DLD1 (cell line): ENCODE measurements at regions not wholly inside any gene's neighbourhood (a gene's known extent, or its start where the extent isn't known, plus 50 kb on each side); places are given as distances from the start of the nearest gene placed in this dataset.
"Not testable (repeated sequence)": the region's sequence is repeated elsewhere in the genome, so short reads cannot be mapped to it uniquely, and the experiment has no call there.

Experiments
- in situ Hi-C: cut with HindIII; loops from 2 replicates; pipeline ENCODE4 v1.10.0; 2017; ENCODE audit warnings: low sequenced_read_pairs

GRCh38 chr2:192407692-192408091 lies 213.0 kb upstream of the TMEFF2 start:
- in situ Hi-C loops = no loop called here

- in situ Hi-C loops = no loop called here
Observed at GRCh38 chr2:192398236-192398635, 203.5 kb upstream of the TMEFF2 start.

GRCh38 chr2:192394605-192395004 lies 199.9 kb upstream of the TMEFF2 start:
- in situ Hi-C loops = no loop called here

- in situ Hi-C loops = no loop called here
Observed at GRCh38 chr2:192391041-192391440, 196.3 kb upstream of the TMEFF2 start.

GRCh38 chr2:192390401-192390800 lies 195.7 kb upstream of the TMEFF2 start:
- in situ Hi-C loops = no loop called here

- in situ Hi-C loops = not testable (repeated sequence)
Observed at GRCh38 chr2:192384191-192384590, 189.5 kb upstream of the TMEFF2 start.

- in situ Hi-C loops = no loop called here
Observed at GRCh38 chr2:192381082-192381481, 186.3 kb upstream of the TMEFF2 start.

- in situ Hi-C loops = no loop called here
Observed at GRCh38 chr2:192379736-192380135, 185.0 kb upstream of the TMEFF2 start.

GRCh38 chr2:192377173-192377572 lies 182.4 kb upstream of the TMEFF2 start:
- in situ Hi-C loops = no loop called here

- in situ Hi-C loops = no loop called here
Observed at GRCh38 chr2:192373754-192374153, 179.0 kb upstream of the TMEFF2 start.

- in situ Hi-C loops = no loop called here
Observed at GRCh38 chr2:192373221-192373620, 178.5 kb upstream of the TMEFF2 start.

- in situ Hi-C loops = no loop called here
Observed at GRCh38 chr2:192369969-192370368, 175.2 kb upstream of the TMEFF2 start.

- in situ Hi-C loops = no loop called here
Observed at GRCh38 chr2:192357217-192357616, 162.5 kb upstream of the TMEFF2 start.

GRCh38 chr2:192354512-192355244 lies 159.9 kb upstream of the TMEFF2 start:
- in situ Hi-C loops = no loop called here

GRCh38 chr2:192347542-192347941 lies 152.8 kb upstream of the TMEFF2 start:
- in situ Hi-C loops = no loop called here

- in situ Hi-C loops = no loop called here
Observed at GRCh38 chr2:192345287-192345686, 150.6 kb upstream of the TMEFF2 start.

- in situ Hi-C loops = no loop called here
Observed at GRCh38 chr2:192333642-192334041, 138.9 kb upstream of the TMEFF2 start.

- in situ Hi-C loops = no loop called here
Observed at GRCh38 chr2:192328297-192328696, 133.6 kb upstream of the TMEFF2 start.

GRCh38 chr2:192327576-192327975 lies 132.8 kb upstream of the TMEFF2 start:
- in situ Hi-C loops = no loop called here

- in situ Hi-C loops = no loop called here
Observed at GRCh38 chr2:192315543-192315942, 120.8 kb upstream of the TMEFF2 start.

- in situ Hi-C loops = no loop called here
Observed at GRCh38 chr2:192314800-192315481, 120.2 kb upstream of the TMEFF2 start.

- in situ Hi-C loops = no loop called here
Observed at GRCh38 chr2:192313773-192314172, 119.0 kb upstream of the TMEFF2 start.
